NB4 (cell line): ENCODE measurements at regions not wholly inside any gene's neighbourhood (a gene's known extent, or its start where the extent isn't known, plus 50 kb on each side); places are given as distances from the start of the nearest gene placed in this dataset.

Experiments used
- TF ChIP-seq, protein P1 (sequence below): IDR thresholded peaks from 2 replicates; pipeline ENCODE4 v1.6.1; 2011; ENCODE audit warnings: low read depth, low read length
- TF ChIP-seq, protein P2 (sequence below): IDR thresholded peaks from one replicate; pipeline ENCODE4 v1.5.1; 2012; ENCODE audit warnings: low read depth, low read length

DNA sequence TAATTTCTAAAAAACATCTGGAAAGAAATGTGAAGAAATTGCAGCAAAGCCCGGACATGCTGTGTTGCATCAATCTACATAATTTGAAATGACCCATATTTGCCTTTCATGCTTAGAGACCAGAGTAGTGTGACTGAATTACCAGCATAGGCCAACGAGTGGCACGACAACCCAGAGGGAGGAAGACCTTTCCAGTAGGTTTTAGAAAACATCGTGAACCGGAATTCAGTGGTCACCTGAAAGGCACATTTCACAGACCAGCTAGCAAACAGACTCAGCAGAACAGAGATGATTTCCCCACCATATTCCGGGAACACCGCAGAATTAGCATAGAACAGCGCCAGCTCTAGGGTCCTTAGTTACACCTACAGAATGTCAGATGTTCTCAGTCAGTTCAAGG is 620.0 kb upstream of the ZNF385D start:
- TF ChIP-seq, protein P1, sequence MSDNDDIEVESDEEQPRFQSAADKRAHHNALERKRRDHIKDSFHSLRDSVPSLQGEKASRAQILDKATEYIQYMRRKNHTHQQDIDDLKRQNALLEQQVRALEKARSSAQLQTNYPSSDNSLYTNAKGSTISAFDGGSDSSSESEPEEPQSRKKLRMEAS, result no peak
- TF ChIP-seq, protein P2, sequence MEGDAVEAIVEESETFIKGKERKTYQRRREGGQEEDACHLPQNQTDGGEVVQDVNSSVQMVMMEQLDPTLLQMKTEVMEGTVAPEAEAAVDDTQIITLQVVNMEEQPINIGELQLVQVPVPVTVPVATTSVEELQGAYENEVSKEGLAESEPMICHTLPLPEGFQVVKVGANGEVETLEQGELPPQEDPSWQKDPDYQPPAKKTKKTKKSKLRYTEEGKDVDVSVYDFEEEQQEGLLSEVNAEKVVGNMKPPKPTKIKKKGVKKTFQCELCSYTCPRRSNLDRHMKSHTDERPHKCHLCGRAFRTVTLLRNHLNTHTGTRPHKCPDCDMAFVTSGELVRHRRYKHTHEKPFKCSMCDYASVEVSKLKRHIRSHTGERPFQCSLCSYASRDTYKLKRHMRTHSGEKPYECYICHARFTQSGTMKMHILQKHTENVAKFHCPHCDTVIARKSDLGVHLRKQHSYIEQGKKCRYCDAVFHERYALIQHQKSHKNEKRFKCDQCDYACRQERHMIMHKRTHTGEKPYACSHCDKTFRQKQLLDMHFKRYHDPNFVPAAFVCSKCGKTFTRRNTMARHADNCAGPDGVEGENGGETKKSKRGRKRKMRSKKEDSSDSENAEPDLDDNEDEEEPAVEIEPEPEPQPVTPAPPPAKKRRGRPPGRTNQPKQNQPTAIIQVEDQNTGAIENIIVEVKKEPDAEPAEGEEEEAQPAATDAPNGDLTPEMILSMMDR, result no peak
